HG03460 (cell line): ENCODE measurements at regions not wholly inside any gene's neighbourhood (a gene's known extent, or its start where the extent isn't known, plus 50 kb on each side); places are given as distances from the start of the nearest gene placed in this dataset.

Experiments
- ATAC-seq: cut with Tn5 transposase; IDR thresholded peaks from one replicate; pipeline ENCODE4 v1.9.1; 2021; ENCODE audit not compliant: unreplicated experiment

DNA sequence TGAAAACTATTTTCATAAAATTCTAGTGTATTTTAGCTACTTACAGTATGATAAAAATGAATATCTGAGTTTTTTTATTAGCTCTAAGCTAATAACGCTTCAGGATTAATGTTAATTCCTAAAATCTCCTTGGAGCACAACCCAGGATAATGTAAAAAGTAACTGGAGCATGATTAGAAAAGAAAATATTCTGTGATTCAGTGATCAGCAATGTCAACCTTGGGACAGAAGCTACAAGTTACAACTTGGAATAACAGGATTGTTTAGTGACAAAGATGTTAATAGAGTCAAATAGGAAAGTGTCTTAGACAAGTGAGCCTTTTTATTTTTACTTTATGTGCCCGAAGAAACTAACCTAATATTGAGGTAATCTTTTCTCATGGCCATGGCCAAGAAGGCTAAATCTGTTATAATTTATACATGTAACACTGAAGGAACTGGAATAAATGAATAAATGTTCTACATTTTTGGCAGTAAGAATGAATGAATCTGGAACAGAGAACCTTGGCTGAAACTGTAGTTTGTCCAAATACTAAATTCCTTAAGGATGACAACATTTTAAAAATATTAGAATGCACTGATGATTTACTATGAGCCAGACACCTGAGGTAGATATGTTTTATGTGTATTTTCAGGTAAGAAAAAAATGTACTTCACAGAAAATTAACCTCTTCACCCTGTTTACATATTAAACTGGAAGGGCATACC lies 994.0 kb downstream of the GRIK2 start:
- no peak for ATAC-seq

DNA sequence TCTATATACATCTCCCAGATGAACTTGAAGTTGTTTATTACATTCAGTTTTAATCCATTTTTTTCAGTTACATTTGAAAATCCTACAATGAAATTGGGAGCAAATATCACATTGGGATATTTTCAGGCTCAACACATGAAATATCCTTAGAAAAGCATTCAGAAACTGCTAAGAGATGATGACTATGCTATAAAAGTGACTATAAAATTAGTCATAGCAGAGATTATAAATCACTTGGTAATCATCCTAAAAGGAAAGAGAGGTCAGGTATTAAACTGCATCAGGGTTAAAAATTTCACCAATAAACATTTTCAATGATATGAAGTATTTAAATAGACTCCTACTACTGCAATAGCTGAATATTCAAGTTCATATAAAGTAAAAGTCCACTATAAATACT lies 987.7 kb downstream of the GRIK2 start:
- ATAC-seq, result no peak

GRCh38 chr6:102356170-102356569 lies 962.7 kb downstream of the GRIK2 start:
- ATAC-seq, result no peak

DNA sequence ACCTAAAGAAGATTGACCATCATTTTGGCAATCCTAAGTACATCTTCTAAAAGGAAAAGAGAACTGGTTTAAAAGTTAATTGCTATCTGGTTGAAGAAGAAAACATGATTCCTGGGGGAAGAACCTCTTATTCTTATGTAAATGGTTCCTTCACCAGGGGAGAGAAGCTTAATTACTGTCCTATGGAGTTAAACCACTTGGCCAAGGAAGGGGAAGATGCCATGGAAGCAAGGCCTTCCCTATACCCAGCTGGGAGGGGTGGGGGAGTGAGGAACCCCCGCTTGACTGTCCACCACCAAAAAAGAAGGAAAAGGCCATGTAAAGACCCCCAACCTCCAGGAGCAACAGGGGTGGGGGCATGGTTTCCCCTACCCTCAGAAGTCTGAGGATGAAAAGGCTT lies 962.1 kb downstream of the GRIK2 start:
- ATAC-seq, result no peak

- no peak for ATAC-seq
Observed at GRCh38 chr6:102352552-102352951, 959.0 kb downstream of the GRIK2 start.

- ATAC-seq, result no peak
Observed at GRCh38 chr6:102344769-102345168, 951.3 kb downstream of the GRIK2 start.

GRCh38 chr6:102340311-102340710 lies 946.8 kb downstream of the GRIK2 start:
- ATAC-seq, result no peak

- ATAC-seq, result no peak
Observed at GRCh38 chr6:102333736-102334135, 940.2 kb downstream of the GRIK2 start.

GRCh38 chr6:102327697-102328225 lies 934.3 kb downstream of the GRIK2 start:
- ATAC-seq, result no peak

GRCh38 chr6:102313699-102314098 lies 920.2 kb downstream of the GRIK2 start:
- ATAC-seq, result no peak

- ATAC-seq, result no peak
Observed at GRCh38 chr6:102309700-102310099, 916.2 kb downstream of the GRIK2 start.

DNA sequence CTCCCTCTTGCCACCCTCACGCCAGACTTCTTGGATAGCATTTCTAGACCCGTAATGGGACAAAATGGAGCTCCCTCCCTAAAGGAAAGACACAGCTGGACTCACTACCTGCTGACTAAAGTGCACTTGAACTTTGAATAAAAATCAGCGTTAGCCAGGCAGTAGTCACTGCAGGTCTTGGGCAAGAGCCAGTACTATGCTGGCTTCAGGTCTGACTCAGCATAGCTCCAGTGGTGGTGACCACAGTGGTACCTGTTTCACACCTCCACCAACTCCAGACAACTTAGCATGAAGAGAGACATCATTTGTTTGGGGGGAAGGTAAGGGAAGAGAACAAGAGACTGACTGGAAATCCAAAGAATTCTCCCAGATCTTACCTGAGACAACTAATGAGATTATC lies 906.8 kb downstream of the GRIK2 start:
- no peak for ATAC-seq

DNA sequence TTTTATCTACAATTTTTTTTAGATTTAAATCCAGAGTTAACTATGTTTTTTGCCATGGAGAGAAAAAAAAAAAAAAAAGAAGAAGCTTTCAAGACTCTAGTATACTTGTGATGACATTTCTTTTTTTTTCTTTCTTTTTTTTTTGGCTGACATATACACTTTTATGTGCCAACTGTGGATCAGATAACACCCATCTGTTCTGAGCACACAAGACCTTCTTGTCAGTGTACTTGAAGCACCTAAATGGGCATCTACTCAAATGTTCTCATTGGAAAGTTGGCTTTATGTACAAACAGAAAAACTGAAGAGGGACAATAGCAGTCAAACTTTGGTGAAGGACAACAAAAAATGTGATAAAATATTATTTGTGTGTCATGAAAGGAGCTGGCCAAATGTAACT lies 904.5 kb downstream of the GRIK2 start:
- ATAC-seq, result no peak
